ENCODE measurements at regions not wholly inside any gene's neighbourhood (a gene's known extent, or its start where the extent isn't known, plus 50 kb on each side); places are given as distances from the start of the nearest gene placed in this dataset.

DNA sequence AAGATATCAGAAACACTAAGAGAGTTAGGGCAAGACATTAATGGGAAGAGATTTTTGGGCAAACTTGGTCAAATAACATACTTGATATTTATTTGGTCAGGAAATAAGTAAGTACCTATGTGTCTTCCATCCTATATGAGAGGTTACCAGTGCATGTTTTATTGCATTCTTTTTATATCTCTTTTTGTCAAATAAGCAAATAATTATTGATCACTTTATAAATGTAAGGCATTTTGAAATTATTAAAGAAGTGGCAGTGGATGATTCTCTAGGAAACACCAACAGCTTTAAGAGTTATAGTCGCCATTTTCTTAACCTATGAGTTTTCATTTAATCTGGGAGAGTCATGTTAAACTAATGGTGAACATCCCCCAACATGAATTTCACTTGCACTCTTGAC is 453.3 kb downstream of the MEIS1 start:
- H3K4me1 ChIP-seq = no peaks in the 10 kb centered on the region
- H3K9me3 ChIP-seq = no peaks in the 10 kb centered on the region
- TF ChIP-seq, protein P1, sequence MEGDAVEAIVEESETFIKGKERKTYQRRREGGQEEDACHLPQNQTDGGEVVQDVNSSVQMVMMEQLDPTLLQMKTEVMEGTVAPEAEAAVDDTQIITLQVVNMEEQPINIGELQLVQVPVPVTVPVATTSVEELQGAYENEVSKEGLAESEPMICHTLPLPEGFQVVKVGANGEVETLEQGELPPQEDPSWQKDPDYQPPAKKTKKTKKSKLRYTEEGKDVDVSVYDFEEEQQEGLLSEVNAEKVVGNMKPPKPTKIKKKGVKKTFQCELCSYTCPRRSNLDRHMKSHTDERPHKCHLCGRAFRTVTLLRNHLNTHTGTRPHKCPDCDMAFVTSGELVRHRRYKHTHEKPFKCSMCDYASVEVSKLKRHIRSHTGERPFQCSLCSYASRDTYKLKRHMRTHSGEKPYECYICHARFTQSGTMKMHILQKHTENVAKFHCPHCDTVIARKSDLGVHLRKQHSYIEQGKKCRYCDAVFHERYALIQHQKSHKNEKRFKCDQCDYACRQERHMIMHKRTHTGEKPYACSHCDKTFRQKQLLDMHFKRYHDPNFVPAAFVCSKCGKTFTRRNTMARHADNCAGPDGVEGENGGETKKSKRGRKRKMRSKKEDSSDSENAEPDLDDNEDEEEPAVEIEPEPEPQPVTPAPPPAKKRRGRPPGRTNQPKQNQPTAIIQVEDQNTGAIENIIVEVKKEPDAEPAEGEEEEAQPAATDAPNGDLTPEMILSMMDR (IDR thresholded peaks at IDR 0.05) = no peak
- H3K27ac ChIP-seq = no peak overlapping the region
- intact Hi-C loops (cut with DNase I; ENCODE audit: low total_unique reads) = no loop called here
- DNase-seq = no peak
- H3K4me3 ChIP-seq = no peak overlapping the region
- H3K36me3 ChIP-seq = no peaks in the 10 kb centered on the region
- peaks cover 0 to 3% of the 10 kb centered on the region in 2 donors for H3K27me3 ChIP-seq

DNA sequence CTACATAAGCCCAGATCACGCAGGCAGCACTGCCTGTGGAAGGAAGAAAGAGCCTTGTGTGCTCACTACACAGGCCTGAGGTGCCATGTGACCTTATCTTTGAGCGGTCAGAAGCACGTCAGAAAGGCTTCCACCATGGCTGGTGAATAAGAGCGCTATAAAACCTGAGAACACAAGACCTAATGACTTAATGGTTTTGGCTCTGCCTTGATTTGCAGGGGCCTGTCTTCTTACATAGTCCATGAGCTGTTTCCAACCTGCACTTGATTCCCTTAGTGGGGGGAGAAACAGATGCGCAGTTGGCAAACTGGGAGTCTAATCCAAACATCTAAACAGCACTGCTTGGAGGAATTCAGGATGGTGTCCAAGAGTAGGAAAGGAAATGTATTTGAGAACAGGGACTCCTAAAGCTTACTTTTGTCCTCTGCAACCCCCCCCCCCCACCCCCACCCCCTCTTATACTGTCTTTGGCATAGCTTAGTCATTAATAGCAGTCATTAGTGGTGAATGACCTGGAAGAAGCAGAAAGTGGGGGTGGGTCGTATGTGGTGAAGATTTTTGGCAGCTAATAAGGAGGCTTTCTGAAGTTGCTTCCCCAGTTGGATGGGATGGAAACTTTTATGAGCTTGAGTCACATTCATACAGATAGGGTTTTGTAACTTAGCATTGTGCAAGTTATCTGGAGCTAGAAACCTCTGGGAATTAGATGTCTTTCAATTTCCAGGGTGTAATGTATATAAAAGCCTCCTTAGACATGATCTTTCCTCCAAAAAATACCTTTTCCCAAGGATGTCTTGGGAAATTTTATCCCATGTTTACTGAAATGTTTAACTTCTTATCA is 454.1 kb downstream of the MEIS1 start:
- intact Hi-C loops (cut with DNase I; ENCODE audit: low total_unique reads) = no loop called here
- Histone ChIP-seq H3K36me3 (no peaks in the 10 kb centered on the region), H3K4me1 (no peaks in the 10 kb centered on the region), H3K4me3 (no peak overlapping the region), H3K27ac (no peak overlapping the region), H3K9me3 (no peaks in the 10 kb centered on the region), H3K27me3 (peaks cover 0 to 3% of the 10 kb centered on the region in 2 donors)
- TF ChIP-seq, protein P1 (IDR thresholded peaks at IDR 0.05) = no peak
- DNase-seq = no peak

DNA sequence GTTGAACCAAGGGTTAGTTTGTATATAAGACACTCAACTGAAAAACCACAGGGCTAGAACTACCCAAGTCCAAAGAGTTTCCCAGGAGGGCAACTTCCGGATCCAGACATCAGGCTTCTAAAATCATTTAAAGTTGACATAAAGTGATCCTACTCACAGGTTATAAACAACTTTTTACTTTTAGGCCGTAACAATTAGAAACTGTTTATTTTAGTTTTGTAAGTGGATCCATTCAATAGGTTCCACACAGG is 454.6 kb downstream of the MEIS1 start:
- H3K36me3 ChIP-seq = no peaks in the 10 kb centered on the region
- H3K27ac ChIP-seq = no peak overlapping the region
- no peak overlapping the region for H3K4me3 ChIP-seq
- intact Hi-C loops (cut with DNase I; ENCODE audit: low total_unique reads) = no loop called here
- no peaks in the 10 kb centered on the region for H3K9me3 ChIP-seq
- DNase-seq = no peak
- peaks cover 0 to 3% of the 10 kb centered on the region in 2 donors for H3K27me3 ChIP-seq
- no peaks in the 10 kb centered on the region for H3K4me1 ChIP-seq
- TF ChIP-seq, protein P1 (IDR thresholded peaks at IDR 0.05) = no peak

DNA sequence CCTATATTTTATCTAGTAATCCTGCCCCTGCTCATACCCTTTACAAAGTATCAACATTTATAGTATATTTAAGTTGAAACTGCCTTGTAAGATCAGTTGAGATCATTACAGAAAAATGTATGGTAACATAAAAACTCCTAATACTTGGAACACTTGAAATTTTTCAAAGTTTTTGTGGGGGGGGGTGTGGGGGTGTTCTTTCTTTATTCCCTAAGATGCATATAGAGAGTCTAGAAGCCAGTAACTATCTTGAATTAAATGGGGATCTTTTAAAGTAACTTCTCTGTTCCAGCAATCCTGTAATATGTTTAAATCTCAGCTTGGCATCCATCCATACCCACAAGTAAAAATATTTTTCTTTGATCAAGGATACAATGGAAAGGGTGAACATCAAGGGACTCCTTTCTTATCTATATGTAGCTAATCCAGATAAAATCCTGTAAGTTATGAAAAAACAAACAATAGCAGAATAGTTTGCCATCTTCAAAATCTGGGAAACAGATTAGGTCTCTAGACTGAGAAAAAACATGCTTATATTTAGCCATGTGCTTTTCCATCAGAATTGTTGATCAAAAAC is 455.3 kb downstream of the MEIS1 start:
- Histone ChIP-seq H3K27me3 (peaks cover 0 to 3% of the 10 kb centered on the region in 2 donors), H3K36me3 (no peaks in the 10 kb centered on the region), H3K4me3 (no peak overlapping the region), H3K9me3 (no peaks in the 10 kb centered on the region), H3K4me1 (no peaks in the 10 kb centered on the region), H3K27ac (no peak overlapping the region)
- TF ChIP-seq, protein P1 (IDR thresholded peaks at IDR 0.05) = no peak
- no peak for DNase-seq
- intact Hi-C loops (cut with DNase I; ENCODE audit: low total_unique reads) = no loop called here

DNA sequence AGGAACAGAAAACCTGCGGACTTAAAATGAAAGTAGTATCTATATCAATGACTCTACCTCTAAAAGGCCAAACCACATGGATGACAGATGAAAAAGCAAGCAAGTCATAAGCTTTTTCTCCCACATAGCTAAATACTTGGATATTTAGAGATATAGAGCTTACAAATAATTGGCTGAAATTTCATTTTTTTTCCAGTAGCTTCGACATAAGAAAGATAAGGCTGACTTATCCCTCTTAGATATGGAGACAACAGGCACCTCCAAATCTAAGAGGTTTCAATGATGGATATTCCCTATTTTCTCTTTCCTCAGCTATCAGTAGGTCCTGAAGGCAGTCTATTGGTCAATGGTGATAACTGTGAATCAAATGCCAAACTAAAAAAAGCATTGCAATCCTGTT is 460.3 kb downstream of the MEIS1 start:
- intact Hi-C loops (cut with DNase I; ENCODE audit: low total_unique reads) = no loop called here
- peaks cover 0 to 18% (median 7%) of the 10 kb centered on the region in 4 donors for H3K4me1 ChIP-seq
- no peaks in the 10 kb centered on the region for H3K36me3 ChIP-seq
- TF ChIP-seq, protein P1 (IDR thresholded peaks at IDR 0.05) = no peak
- no peak for DNase-seq
- H3K9me3 ChIP-seq = no peaks in the 10 kb centered on the region
- H3K27me3 ChIP-seq = no peaks in the 10 kb centered on the region
- no peak overlapping the region for H3K4me3 ChIP-seq
- no peak overlapping the region for H3K27ac ChIP-seq

Data from tibial artery (tissue), 4 donors.